NCI-H226 (cell line): ENCODE measurements at regions not wholly inside any gene's neighbourhood (a gene's known extent, or its start where the extent isn't known, plus 50 kb on each side); places are given as distances from the start of the nearest gene placed in this dataset.
"Not testable (repeated sequence)": the region's sequence is repeated elsewhere in the genome, so short reads cannot be mapped to it uniquely, and the experiment has no call there.

ENCODE experiments used
- DNase-seq: peaks from one replicate; pipeline ENCODE4 v3.0.0-alpha.2; 2015

DNA sequence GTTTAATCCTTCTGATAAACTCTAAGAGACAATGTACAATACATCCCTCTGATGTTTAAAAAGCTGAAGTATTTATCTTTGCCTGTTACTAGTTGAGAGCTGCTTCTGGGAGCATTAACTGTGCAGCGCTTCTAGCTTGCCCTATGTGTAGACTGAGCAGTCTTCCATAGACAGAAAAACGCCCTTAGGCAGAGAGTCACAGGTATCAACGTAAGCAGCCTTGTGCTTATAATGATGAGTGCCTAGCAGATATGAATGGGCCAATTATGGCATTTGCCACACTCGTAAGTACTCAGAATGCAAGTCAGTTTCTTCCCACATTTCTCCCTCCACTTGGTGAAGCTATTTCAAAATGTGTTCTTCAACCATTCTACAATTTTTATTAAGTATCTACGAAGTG, 731.1 kb upstream of the SLC8A1 start:
- no peak for DNase-seq

DNA sequence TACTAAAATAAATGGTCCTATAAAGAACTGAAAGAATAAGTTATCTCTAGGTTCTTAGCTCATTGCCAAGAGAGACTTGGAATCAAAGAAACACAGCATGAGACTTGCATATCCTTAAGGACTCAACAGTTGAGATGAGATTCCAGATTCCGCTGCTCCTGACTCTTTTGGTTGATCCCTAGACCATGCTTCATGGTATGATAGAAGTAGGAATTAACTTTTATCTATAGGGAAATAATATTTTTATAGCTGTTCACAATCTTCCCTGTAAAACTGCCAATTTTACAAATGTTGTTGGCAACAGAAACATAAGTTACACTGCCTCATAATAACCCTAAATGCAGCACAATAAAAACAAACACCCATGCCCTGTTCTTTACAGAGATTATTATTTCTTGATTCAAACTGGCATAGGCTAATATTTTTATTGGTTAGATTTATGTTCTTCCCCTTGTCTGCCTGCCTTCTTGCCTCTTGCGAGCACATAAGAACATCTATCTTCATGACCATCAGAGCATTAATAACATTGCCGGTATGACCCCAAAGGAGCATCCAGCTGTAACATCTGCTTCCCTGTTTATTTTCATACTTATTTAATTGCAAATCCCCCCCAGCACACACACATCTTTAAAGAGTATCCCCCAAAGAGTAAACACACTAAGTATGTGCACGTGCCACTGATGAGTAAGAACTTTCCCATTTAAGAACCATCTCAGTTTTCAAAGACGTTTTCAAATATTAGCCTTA, 735.7 kb upstream of the SLC8A1 start:
- DNase-seq, result no peak

DNA sequence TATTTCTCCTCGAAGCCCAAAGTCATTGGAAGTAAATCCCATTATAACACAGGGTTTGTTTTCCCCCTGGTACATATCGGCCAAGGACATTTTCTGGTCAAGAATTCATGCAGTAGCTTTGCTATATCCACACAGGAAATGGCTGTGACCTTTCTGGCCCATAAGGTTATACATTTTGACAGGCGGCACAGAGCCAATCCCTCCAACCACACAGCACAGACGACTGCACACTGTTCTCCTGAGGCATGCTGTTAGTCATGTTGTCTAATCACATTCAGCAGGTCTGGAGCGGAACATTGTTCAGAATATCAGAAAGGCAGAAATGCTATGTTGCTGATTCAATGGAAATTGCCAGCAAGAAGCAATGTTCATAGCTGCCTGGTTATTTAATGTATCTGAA, 742.3 kb upstream of the SLC8A1 start:
- DNase-seq, result peak; percentile 86

DNA sequence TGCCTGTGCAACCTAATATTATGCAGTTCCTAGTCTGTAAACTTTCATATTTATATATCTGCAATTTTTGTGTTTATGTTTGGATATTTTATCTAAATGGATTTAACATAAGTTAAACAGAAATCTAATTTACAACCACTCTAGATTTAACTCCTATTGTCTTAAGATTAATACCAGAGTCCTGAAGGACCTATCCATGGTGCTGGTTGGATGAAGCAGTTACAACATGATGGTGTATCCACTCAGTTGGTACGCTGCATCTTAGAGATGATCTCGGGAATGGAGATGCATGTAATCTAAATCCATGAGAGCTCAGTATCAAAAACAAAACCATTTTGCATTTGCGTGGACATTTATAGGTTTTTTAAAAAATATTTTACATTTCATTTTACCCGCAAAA, 745.9 kb upstream of the SLC8A1 start:
- no peak for DNase-seq

DNA sequence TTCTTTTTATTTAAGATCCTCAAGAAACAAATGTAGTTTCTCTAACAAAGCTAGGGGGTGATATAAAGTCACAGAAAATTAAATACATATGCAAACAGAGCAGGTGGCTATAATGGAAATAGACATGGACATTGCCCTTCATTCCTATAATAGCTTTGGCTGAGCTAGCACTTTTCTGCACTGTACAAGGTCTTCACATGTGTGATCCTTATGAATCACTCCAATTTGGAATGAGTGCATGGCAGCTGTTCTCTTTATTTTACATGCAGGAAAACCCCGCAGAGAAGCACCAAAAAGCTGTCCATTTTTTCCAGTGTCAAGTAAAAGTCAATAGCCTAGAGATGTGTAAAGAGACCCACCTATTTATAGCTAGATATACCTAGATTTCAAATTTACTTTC, 747.4 kb upstream of the SLC8A1 start:
- DNase-seq, result no peak

DNA sequence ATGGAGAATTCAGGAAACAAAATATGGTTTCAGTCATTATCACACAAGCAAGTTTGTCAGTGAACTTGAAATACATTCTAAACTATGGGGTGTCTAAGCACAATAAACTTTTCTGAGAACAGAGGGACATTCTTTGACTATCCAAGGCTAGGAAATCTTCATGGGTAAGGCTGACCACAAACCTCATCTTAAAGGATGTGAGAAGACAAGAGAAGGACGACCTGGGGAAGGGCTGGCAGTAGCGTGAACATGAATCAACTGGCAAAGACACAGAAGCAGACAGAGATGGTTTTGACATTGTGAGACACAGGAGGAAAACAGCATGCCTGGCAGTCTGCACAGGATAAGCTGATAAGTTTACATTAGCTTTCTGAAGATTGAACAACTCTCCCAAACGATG, 752.4 kb upstream of the SLC8A1 start:
- no peak for DNase-seq

GRCh38 chr2:41206004-41206403, 754.1 kb upstream of the SLC8A1 start:
- no peak for DNase-seq

GRCh38 chr2:41207578-41207977, 755.7 kb upstream of the SLC8A1 start:
- no peak for DNase-seq

DNA sequence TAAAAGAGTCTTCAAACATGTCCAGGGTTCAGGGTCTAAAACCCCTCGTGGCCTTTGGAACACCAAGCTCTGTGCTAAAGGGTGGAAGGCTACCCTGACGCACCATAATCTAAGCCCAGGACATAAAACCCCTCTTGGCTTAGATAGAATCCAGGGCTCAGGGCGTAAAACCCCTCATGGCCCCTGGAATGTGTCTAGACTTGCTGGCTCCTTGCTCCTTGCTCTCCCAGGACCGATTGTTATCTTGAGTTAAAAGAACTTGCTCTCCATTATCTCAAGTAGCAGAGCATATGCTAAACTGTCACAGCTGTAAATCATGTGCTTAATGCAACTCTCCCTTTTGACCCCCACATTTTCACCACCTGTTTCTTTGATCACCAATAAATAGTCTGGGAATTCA, 758.1 kb upstream of the SLC8A1 start:
- not testable (repeated sequence) for DNase-seq

DNA sequence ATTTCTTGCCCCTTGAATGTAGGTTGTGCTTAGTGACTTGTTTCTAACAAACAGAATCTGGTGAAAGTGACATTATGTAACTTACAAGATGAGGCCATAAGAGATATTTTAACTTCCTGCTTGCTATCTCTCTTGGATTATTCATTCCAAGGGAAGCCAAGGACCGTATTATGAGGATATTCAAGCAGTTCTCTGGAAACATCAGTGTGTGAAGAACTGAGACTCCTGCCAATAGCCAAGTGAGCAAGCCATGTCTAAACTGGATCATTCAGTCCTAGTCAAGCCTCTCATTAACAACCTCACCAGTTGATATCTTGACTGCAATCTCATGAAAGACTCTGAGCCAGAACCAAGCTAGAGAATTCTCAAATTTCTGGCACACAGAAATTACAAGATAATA, 765.1 kb upstream of the SLC8A1 start:
- no peak for DNase-seq

GRCh38 chr2:41222593-41222992, 770.7 kb upstream of the SLC8A1 start:
- DNase-seq, result no peak

GRCh38 chr2:41234093-41234492, 782.2 kb upstream of the SLC8A1 start:
- DNase-seq, result no peak

DNA sequence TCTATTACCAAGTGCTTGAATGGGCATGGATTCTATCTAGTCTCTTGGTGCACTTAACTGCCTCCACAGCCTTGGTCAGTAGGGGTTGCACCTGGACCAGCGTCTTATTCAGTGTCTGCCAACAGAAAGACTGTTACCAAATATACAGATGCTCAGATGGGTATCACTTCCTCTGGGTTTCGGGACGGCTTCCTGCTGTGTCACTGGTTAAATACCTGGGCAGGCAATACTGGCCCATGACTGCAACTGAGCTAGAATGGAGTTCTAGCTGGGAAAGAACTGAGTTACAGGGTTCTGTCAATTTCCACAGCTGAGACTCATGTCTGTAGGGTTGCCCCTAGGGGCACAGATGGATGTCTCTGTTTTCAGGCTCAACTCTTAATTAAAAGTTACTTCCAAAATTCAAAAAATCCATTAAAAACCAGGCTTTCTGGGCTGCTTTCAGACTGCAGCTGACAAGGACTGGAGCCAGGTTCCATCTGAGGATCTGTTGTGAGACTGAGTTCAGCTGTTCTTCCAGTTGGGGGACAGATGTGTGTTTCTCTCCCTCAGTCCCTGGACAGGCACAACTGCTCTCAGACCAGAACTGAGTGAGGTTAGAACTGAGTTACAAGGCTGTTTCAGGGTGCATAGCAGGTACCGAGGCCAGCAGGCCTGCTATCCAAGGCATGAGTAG, 789.6 kb upstream of the SLC8A1 start:
- no peak for DNase-seq

GRCh38 chr2:41242001-41242331, 790.1 kb upstream of the SLC8A1 start:
- DNase-seq, result no peak

DNA sequence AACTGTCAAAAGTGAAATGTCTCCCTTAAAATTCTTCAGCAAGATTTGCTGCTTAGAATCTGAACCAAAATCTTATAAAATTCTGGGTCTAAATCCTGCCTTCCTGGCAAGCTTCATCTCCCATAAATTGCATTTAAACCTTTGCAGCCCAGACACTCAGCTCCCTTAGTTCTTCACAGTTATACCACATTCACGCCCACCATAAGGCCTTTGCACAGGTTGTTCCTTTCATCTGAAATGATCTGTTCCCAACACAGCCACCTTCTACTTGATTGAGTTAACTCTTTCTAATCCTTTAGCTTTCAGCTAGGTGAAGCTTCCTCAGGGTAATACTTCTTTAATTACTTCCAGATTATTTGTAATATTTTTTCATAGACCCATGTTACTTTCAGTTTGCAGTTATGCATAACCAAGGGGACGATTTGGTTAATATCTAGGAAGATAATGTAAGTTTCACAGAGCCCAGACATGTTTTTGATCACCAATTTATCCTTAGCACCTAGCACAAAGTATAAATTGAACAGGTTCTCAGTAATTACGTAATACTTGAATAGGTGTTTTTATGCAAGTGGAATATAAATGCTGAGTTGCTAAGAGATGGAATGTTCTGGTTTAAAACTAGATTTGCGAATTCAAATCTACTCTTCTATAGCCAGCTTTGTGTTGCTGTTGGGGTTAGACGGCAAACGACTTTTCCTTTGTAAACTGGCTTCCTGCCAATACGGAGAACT, 779.7 kb upstream of the PKDCC start:
- no peak for DNase-seq

DNA sequence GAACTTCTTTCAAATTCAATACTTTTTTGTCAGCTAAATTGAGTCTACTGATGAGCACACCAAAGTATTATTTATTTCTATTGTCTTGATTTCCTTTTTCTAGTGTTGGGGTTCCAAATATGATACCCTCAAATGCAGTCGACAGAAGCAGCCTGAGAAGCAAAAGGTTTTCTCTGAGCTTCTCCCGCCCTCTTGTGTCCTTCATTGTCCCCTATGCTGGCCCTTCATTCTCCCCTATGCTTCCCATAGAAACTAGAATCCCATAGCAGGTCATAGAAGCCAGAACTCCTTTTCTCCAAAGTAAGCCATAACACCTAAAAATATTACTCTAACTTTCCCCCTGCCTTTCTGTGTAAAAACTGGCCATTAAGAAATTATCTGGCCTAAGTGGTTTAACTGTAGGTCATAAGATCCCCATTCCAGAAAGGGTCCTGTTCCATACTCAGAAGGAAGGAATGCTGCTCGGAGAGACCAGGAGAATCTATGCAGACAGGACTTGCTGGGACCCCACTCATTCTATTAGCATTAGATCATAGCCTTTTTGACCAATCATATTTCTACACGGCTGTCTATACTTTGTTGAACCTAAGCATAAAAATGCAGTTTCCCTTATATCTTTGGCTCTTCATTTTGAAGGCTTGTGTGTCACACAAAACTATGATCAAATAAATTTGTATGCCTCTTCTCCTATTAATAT, 764.6 kb upstream of the PKDCC start:
- DNase-seq, result peak; percentile 74

GRCh38 chr2:41293491-41293890, 754.3 kb upstream of the PKDCC start:
- DNase-seq, result no peak

- DNase-seq, result no peak
These were observed 753.5 kb upstream of the PKDCC start for GRCh38 chr2:41294331-41294730.

DNA sequence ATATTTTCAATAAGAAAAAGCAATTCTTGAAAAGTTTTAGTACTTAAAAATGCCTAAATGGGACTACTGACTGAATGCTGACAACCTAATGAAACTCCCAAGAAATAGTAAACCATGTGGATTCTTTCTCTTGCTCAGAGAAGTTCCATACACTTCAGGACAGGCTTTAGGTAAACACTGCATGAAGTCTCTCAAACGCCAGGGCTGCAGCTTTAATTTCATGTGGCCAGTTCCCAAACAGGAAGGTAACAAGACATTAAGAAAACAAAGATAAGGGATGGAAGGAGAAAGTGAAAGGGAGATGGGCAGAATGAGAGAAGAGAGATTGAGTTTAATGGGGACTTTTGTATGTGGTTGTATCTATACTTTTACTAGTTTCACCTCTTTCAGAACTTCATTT, 734.7 kb upstream of the PKDCC start:
- no peak for DNase-seq

DNA sequence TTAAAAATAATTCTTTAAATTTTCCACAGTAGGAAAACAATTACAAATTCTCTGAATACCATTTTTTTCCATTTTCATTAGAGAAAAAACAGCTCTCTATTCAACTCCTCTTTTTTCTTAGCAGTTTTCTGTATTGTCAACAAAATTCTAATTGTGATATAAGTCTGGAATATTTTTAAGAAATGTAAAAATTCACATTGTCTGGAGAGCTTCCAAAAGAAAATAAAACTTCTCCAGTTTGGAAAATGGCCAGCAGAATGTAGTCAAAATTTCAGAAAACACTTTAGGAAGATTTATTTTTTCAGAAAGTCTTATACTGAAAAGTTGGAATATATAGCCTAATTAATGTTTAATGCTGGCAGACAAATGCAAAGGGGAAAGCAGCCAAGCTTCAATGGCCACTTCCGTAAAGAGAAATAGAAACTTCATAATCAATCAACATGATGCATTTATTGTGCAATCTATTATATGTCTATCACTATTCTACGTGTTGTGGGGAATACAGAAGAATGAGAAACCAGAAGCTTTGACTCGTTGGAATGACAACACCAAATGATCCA, 733.2 kb upstream of the PKDCC start:
- no peak for DNase-seq

DNA sequence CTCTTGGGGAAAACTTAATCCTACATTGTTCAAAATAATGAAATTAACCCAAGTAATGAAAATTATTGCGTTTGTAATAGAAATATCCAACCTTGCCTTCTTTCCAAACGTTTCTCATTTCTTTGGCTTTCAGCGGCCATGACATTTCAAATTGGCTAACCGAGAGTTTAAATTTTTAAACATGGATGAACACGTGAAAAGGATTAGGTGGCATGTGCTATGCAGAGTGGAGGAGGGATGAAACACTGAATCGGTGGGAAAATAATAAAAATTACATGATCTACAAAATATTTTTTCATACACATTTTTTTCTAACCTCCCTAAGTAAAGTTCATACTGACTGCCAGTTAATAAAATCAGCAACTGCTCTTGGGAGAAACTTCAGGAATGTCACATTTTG, 728.4 kb upstream of the PKDCC start:
- no peak for DNase-seq

GRCh38 chr2:41320491-41320890, 727.3 kb upstream of the PKDCC start:
- no peak for DNase-seq

DNA sequence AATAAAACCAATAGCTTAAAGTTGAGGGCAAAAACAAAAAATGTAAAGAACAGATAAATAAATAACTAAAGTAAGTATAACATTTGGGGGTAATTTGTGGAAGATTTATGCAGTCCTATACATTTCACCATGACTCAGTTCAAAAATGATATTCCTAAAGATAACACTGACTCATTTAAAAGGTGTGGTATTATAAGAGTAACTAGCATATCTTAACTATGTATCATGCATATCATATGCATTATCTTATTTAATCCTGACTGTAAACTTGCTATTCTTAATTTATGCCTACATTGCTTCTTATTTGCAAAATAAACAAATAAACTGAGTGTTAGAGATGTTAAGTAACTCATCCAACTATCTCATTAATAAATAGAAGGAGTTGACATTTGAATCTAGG, 726.5 kb upstream of the PKDCC start:
- DNase-seq, result peak; percentile 23
